Naive thymus-derived CD8-positive, alpha-beta T cell (primary cell): ENCODE measurements at regions not wholly inside any gene's neighbourhood (a gene's known extent, or its start where the extent isn't known, plus 50 kb on each side); places are given as distances from the start of the nearest gene placed in this dataset.

ENCODE experiments used
- ATAC-seq, 2 donors: fragments of 150-1000 bp; cut with Tn5 transposase in 1 of 2; sonication (Bioruptor Pico), chemical (Tn5 transposase) in 1 of 2; 1 replicate in 1 of 2; 2 replicates in 1 of 2; pipeline ENCODE4 v1.10.0; 2021; ENCODE audit warnings: mild to moderate bottlenecking in 2 of 2, moderate library complexity in 2 of 2
- POLR2A ChIA-PET: fragments of 350-600 bp; sonication (Branson Sonifier 250); formaldehyde crosslinking; loops from one replicate; lab custom pipeline; 2021; ENCODE audit warnings: antibody characterized with exemption; lab: Charles Lee
- DNase-seq, 10 donors: peaks; one replicate each; pipeline versions ENCODE4 v3.0.0 to v3.0.0-alpha.2; 2020 to 2022
- H3K27ac Mint-ChIP-seq, 10 donors: one replicate each; pipeline ENCODE4 v1.8.0; 2020 to 2022; ENCODE audit warnings: mild to moderate bottlenecking in 10 of 10, mixed read lengths in 10 of 10, moderate library complexity in 4 of 10, inconsistent platforms in 1 of 10
- H3K27me3 Mint-ChIP-seq, 5 donors: one replicate each; pipeline ENCODE4 v1.8.0; 2021 to 2022; ENCODE audit warnings: mixed read lengths in 5 of 5
- H3K36me3 Mint-ChIP-seq, 3 donors: one replicate each; pipeline ENCODE4 v1.8.0; 2020 to 2022; ENCODE audit warnings: mixed read lengths in 3 of 3, mild to moderate bottlenecking in 2 of 3, inconsistent platforms in 1 of 3
- H3K4me1 Mint-ChIP-seq, 4 donors: one replicate each; pipeline ENCODE4 v1.8.0; 2021 to 2022; ENCODE audit warnings: mixed read lengths in 4 of 4
- H3K4me3 Mint-ChIP-seq, 10 donors: one replicate each; pipeline ENCODE4 v1.8.0; 2020 to 2022; ENCODE audit warnings: mild to moderate bottlenecking in 10 of 10, mixed read lengths in 10 of 10, moderate library complexity in 6 of 10, inconsistent platforms in 1 of 10
- H3K9me3 Mint-ChIP-seq, 9 donors: one replicate each; pipeline ENCODE4 v1.8.0; 2020 to 2022; ENCODE audit warnings: mixed read lengths in 9 of 9, mild to moderate bottlenecking in 3 of 9, inconsistent platforms in 1 of 9, moderate library complexity in 1 of 9

GRCh38 chr4:19317377-19317776 is 934.3 kb upstream of the SLIT2 start:
- no peaks in the 10 kb centered on the region for H3K36me3 Mint-ChIP-seq
- no peaks in the 10 kb centered on the region for H3K27me3 Mint-ChIP-seq
- no peak overlapping the region for H3K27ac Mint-ChIP-seq
- DNase-seq (no peak), ATAC-seq (no peak)
- no peaks in the 10 kb centered on the region for H3K4me1 Mint-ChIP-seq
- H3K9me3 Mint-ChIP-seq, result peaks cover 0 to 19% (median 5%) of the 10 kb centered on the region in 9 donors
- no peak overlapping the region for H3K4me3 Mint-ChIP-seq
- POLR2A ChIA-PET, result no interaction called here

- H3K9me3 Mint-ChIP-seq, result peaks cover 0 to 14% (median 9%) of the 10 kb centered on the region in 9 donors
- no peak overlapping the region for H3K27ac Mint-ChIP-seq
- DNase-seq (no peak), ATAC-seq (no peak)
- H3K4me3 Mint-ChIP-seq, result no peak overlapping the region
- no peaks in the 10 kb centered on the region for H3K4me1 Mint-ChIP-seq
- POLR2A ChIA-PET, result no interaction called here
- H3K27me3 Mint-ChIP-seq, result no peaks in the 10 kb centered on the region
- H3K36me3 Mint-ChIP-seq, result no peaks in the 10 kb centered on the region
Observed at GRCh38 chr4:19314116-19314515, 937.6 kb upstream of the SLIT2 start.

GRCh38 chr4:19309378-19309777 is 942.3 kb upstream of the SLIT2 start:
- ATAC-seq (no peak), DNase-seq (no peak)
- no peaks in the 10 kb centered on the region for H3K27me3 Mint-ChIP-seq
- H3K4me1 Mint-ChIP-seq, result no peaks in the 10 kb centered on the region
- no peak overlapping the region for H3K4me3 Mint-ChIP-seq
- POLR2A ChIA-PET, result no interaction called here
- peaks cover 2 to 35% (median 11%) of the 10 kb centered on the region in 9 donors for H3K9me3 Mint-ChIP-seq
- H3K36me3 Mint-ChIP-seq, result peaks cover 0 to 4% (median 0%) of the 10 kb centered on the region in 3 donors
- H3K27ac Mint-ChIP-seq, result no peak overlapping the region

- Mint-ChIP-seq H3K9me3 (peaks cover 2 to 36% (median 9%) of the 10 kb centered on the region in 9 donors), H3K27me3 (no peaks in the 10 kb centered on the region), H3K27ac (no peak overlapping the region), H3K36me3 (peaks cover 0 to 4% (median 0%) of the 10 kb centered on the region in 3 donors), H3K4me1 (no peaks in the 10 kb centered on the region), H3K4me3 (no peak overlapping the region)
- DNase-seq (no peak), ATAC-seq (no peak)
- POLR2A ChIA-PET, result no interaction called here
Observed at GRCh38 chr4:19304028-19304427, 947.7 kb upstream of the SLIT2 start.

GRCh38 chr4:19301527-19301926 is 950.2 kb upstream of the SLIT2 start:
- no peak for DNase-seq
- H3K4me1 Mint-ChIP-seq, result no peaks in the 10 kb centered on the region
- no peaks in the 10 kb centered on the region for H3K36me3 Mint-ChIP-seq
- no peak overlapping the region for H3K4me3 Mint-ChIP-seq
- ATAC-seq, result no peak
- H3K27ac Mint-ChIP-seq, result no peak overlapping the region
- H3K27me3 Mint-ChIP-seq, result no peaks in the 10 kb centered on the region
- POLR2A ChIA-PET, result no interaction called here
- peaks cover 2 to 31% (median 9%) of the 10 kb centered on the region in 9 donors for H3K9me3 Mint-ChIP-seq

- Mint-ChIP-seq H3K9me3 (peaks cover 3 to 39% (median 11%) of the 10 kb centered on the region in 9 donors), H3K27ac (no peak overlapping the region), H3K27me3 (no peaks in the 10 kb centered on the region), H3K4me3 (no peak overlapping the region), H3K4me1 (no peaks in the 10 kb centered on the region), H3K36me3 (no peaks in the 10 kb centered on the region)
- POLR2A ChIA-PET, result no interaction called here
- ATAC-seq (no peak), DNase-seq (no peak)
Observed at GRCh38 chr4:19300213-19300612, 951.5 kb upstream of the SLIT2 start.

GRCh38 chr4:19298998-19299397 is 952.7 kb upstream of the SLIT2 start:
- DNase-seq (no peak), ATAC-seq (no peak)
- peaks cover 7 to 51% (median 15%) of the 10 kb centered on the region in 9 donors for H3K9me3 Mint-ChIP-seq
- H3K36me3 Mint-ChIP-seq, result peaks cover 0 to 8% (median 0%) of the 10 kb centered on the region in 3 donors
- no peak overlapping the region for H3K4me3 Mint-ChIP-seq
- POLR2A ChIA-PET, result no interaction called here
- no peaks in the 10 kb centered on the region for H3K27me3 Mint-ChIP-seq
- H3K27ac Mint-ChIP-seq, result no peak overlapping the region
- H3K4me1 Mint-ChIP-seq, result no peaks in the 10 kb centered on the region

- no peak overlapping the region for H3K27ac Mint-ChIP-seq
- H3K36me3 Mint-ChIP-seq, result peaks cover 0 to 15% (median 0%) of the 10 kb centered on the region in 3 donors
Observed at GRCh38 chr4:19293781-19294180, 957.9 kb upstream of the SLIT2 start.

GRCh38 chr4:19293080-19293479 is 958.6 kb upstream of the SLIT2 start:
- Mint-ChIP-seq H3K4me1 (no peaks in the 10 kb centered on the region), H3K27ac (no peak overlapping the region), H3K36me3 (peaks cover 0 to 15% (median 0%) of the 10 kb centered on the region in 3 donors), H3K27me3 (no peaks in the 10 kb centered on the region), H3K4me3 (no peak overlapping the region), H3K9me3 (peaks cover 24 to 77% (median 39%) of the 10 kb centered on the region in 9 donors)
- DNase-seq, result no peak
- POLR2A ChIA-PET, result no interaction called here
- ATAC-seq, result no peak

More at GRCh38 chr4:19293781-19294180, 957.9 kb upstream of the SLIT2 start:
- H3K4me1 Mint-ChIP-seq, result no peaks in the 10 kb centered on the region
- peaks cover 24 to 77% (median 39%) of the 10 kb centered on the region in 9 donors for H3K9me3 Mint-ChIP-seq
- ATAC-seq (no peak), DNase-seq (no peak)
- POLR2A ChIA-PET, result no interaction called here
- H3K4me3 Mint-ChIP-seq, result no peak overlapping the region
- H3K27me3 Mint-ChIP-seq, result no peaks in the 10 kb centered on the region

- H3K4me3 Mint-ChIP-seq, result no peak overlapping the region
- H3K9me3 Mint-ChIP-seq, result peaks cover 2 to 43% (median 19%) of the 10 kb centered on the region in 9 donors
- no peak overlapping the region for H3K27ac Mint-ChIP-seq
- H3K36me3 Mint-ChIP-seq, result no peaks in the 10 kb centered on the region
- DNase-seq (no peak), ATAC-seq (no peak)
- no peaks in the 10 kb centered on the region for H3K27me3 Mint-ChIP-seq
- no peaks in the 10 kb centered on the region for H3K4me1 Mint-ChIP-seq
- POLR2A ChIA-PET, result no interaction called here
Observed at GRCh38 chr4:19286924-19287323, 964.8 kb upstream of the SLIT2 start.

- DNase-seq (no peak), ATAC-seq (no peak)
- H3K36me3 Mint-ChIP-seq, result no peaks in the 10 kb centered on the region
- H3K27ac Mint-ChIP-seq, result no peak overlapping the region
- no peak overlapping the region for H3K4me3 Mint-ChIP-seq
- POLR2A ChIA-PET, result no interaction called here
- H3K27me3 Mint-ChIP-seq, result no peaks in the 10 kb centered on the region
- peaks cover 0 to 46% (median 19%) of the 10 kb centered on the region in 9 donors for H3K9me3 Mint-ChIP-seq
- H3K4me1 Mint-ChIP-seq, result no peaks in the 10 kb centered on the region
Observed at GRCh38 chr4:19285146-19285545, 966.6 kb upstream of the SLIT2 start.

- no peak for DNase-seq
- H3K4me1 Mint-ChIP-seq, result no peaks in the 10 kb centered on the region
Observed at GRCh38 chr4:19278665-19279064, 973.0 kb upstream of the SLIT2 start.

GRCh38 chr4:19266566-19266965 is 985.1 kb upstream of the SLIT2 start:
- Mint-ChIP-seq H3K9me3 (peaks cover under 1 to 27% (median 12%) of the 10 kb centered on the region in 9 donors), H3K4me3 (no peak overlapping the region), H3K27ac (no peak overlapping the region), H3K4me1 (no peaks in the 10 kb centered on the region), H3K27me3 (no peaks in the 10 kb centered on the region), H3K36me3 (peaks cover 0 to 4% (median 0%) of the 10 kb centered on the region in 3 donors)
- DNase-seq (no peak), ATAC-seq (no peak)
- POLR2A ChIA-PET, result no interaction called here

More at GRCh38 chr4:19278665-19279064, 973.0 kb upstream of the SLIT2 start:
- H3K9me3 Mint-ChIP-seq, result peaks cover 0 to 39% (median 23%) of the 10 kb centered on the region in 9 donors
- no peak overlapping the region for H3K4me3 Mint-ChIP-seq
- H3K27me3 Mint-ChIP-seq, result no peaks in the 10 kb centered on the region
- H3K36me3 Mint-ChIP-seq, result peaks cover 0 to 5% (median 0%) of the 10 kb centered on the region in 3 donors
- no peak for ATAC-seq
- H3K27ac Mint-ChIP-seq, result no peak overlapping the region
- POLR2A ChIA-PET, result no interaction called here

GRCh38 chr4:19262467-19262866 is 989.2 kb upstream of the SLIT2 start:
- POLR2A ChIA-PET, result no interaction called here
- ATAC-seq (no peak), DNase-seq (no peak)
- Mint-ChIP-seq H3K27ac (no peak overlapping the region), H3K27me3 (no peaks in the 10 kb centered on the region), H3K36me3 (peaks cover 0 to 5% (median 0%) of the 10 kb centered on the region in 3 donors), H3K4me3 (no peak overlapping the region), H3K4me1 (no peaks in the 10 kb centered on the region), H3K9me3 (peaks cover 5 to 20% (median 9%) of the 10 kb centered on the region in 9 donors)
